Esophagus muscularis mucosa (tissue), 4 donors: ENCODE measurements at regions not wholly inside any gene's neighbourhood (a gene's known extent, or its start where the extent isn't known, plus 50 kb on each side); places are given as distances from the start of the nearest gene placed in this dataset.
"Not testable (repeated sequence)": the region's sequence is repeated elsewhere in the genome, so short reads cannot be mapped to it uniquely, and the experiment has no call there.

Source experiments
- DNase-seq: peaks from one replicate; pipeline ENCODE4 v3.0.0-alpha.2; 2017; ENCODE audit errors: extremely low spot score
- H3K27ac ChIP-seq, 4 donors: fragments of 200-600 bp; sonication (generic); replicated peaks in 1 of 4; 1 replicate in 3 of 4; 2 replicates in 1 of 4; pipeline ENCODE4 v1.5.1; 2016 to 2019; ENCODE audit warnings: mild to moderate bottlenecking in 1 of 4
- H3K27me3 ChIP-seq, 4 donors: fragments of 200-600 bp; sonication (generic); one replicate each; pipeline versions ENCODE4 v1.5.1 to v1.6.0; 2016 to 2019
- H3K36me3 ChIP-seq, 4 donors: fragments of 200-600 bp; sonication (generic); one replicate each; pipeline ENCODE4 v1.5.1; 2016 to 2019
- H3K4me1 ChIP-seq, 4 donors: fragments of 200-600 bp; sonication (generic); one replicate each; pipeline ENCODE4 v1.5.1; 2016 to 2019
- H3K4me3 ChIP-seq, 4 donors: fragments of 200-600 bp; sonication (generic); 1 replicate in 2 of 4; 2 replicates in 2 of 4; pipeline ENCODE4 v1.5.1; 2016 to 2019; ENCODE audit warnings: mild to moderate bottlenecking in 4 of 4, moderate library complexity in 1 of 4
- H3K9me3 ChIP-seq, 4 donors: fragments of 200-600 bp; sonication (generic); 1 replicate in 3 of 4; 2 replicates in 1 of 4; pipeline ENCODE4 v1.5.1; 2016 to 2019
- EP300 ChIP-seq: sonication (generic); formaldehyde crosslinking; IDR thresholded peaks from one replicate; pipeline ENCODE4 v1.6.1; 2017; ENCODE audit warnings: antibody characterized with exemption
- POLR2A ChIP-seq: fragments of 450-650 bp; IDR thresholded peaks from one replicate; pipeline ENCODE4 v1.6.1; 2017; ENCODE audit warnings: antibody characterized with exemption, moderate library complexity, mild to moderate bottlenecking, low read depth
- POLR2AphosphoS5 ChIP-seq, 2 donors: sonication (generic); formaldehyde crosslinking; IDR thresholded peaks; one replicate each; pipeline ENCODE4 v1.6.1; 2017; ENCODE audit warnings: antibody characterized with exemption in 2 of 2
- WGBS: methylation state at CpG from one replicate; pipeline ENCODE4 v1.1.5; 2018; 5-methylcytosine and 5-hydroxymethylcytosine counted together
- intact Hi-C: fragments of 100-400 bp; cut with DNase I; formaldehyde crosslinking; loops from one replicate; pipeline ENCODE4 v1.15.1; 2023
- TF ChIP-seq, protein P1 (sequence below), 3 experiments: fragments of 200-600 bp in 2 of 3; fragments of 450-650 bp in 1 of 3; sonication (generic) in 2 of 3; IDR thresholded peaks; one replicate each; pipeline ENCODE4 v1.5.1; 2017 to 2019; ENCODE audit warnings: antibody characterized with exemption in 3 of 3, mild to moderate bottlenecking in 2 of 3, moderate library complexity in 1 of 3

DNA sequence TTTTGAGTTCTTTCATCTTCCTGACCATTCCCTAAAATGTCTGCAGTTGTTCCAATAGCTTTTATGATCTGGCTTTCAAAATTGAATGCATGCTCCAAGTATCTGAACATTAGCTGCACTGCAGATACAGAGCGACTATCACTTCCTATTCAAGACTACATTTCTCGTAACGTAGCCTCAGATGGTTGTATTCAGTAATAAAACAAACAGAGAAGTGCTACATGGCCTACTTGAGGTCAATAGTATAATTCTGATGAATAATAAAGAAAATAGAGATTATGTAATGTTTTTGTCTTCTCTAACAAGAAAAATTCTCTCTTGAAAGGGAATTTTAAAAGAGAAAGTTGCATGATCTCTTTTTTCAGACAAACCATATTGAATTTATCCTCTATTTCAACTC lies 333.9 kb upstream of the IRAK1BP1 start:
- Histone ChIP-seq H3K9me3 (no peaks in the 10 kb centered on the region), H3K4me3 (no peak overlapping the region), H3K27me3 (no peaks in the 10 kb centered on the region), H3K27ac (no peak overlapping the region), H3K4me1 (no peaks in the 10 kb centered on the region), H3K36me3 (no peaks in the 10 kb centered on the region)
- DNase-seq = no peak
- no peak for TF ChIP-seq EP300
- TF ChIP-seq POLR2AphosphoS5 (IDR thresholded peaks at IDR 0.05) = no peak
- no peak for TF ChIP-seq POLR2A
- TF ChIP-seq, protein P1, sequence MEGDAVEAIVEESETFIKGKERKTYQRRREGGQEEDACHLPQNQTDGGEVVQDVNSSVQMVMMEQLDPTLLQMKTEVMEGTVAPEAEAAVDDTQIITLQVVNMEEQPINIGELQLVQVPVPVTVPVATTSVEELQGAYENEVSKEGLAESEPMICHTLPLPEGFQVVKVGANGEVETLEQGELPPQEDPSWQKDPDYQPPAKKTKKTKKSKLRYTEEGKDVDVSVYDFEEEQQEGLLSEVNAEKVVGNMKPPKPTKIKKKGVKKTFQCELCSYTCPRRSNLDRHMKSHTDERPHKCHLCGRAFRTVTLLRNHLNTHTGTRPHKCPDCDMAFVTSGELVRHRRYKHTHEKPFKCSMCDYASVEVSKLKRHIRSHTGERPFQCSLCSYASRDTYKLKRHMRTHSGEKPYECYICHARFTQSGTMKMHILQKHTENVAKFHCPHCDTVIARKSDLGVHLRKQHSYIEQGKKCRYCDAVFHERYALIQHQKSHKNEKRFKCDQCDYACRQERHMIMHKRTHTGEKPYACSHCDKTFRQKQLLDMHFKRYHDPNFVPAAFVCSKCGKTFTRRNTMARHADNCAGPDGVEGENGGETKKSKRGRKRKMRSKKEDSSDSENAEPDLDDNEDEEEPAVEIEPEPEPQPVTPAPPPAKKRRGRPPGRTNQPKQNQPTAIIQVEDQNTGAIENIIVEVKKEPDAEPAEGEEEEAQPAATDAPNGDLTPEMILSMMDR (IDR thresholded peaks at IDR 0.05) = no peak
- intact Hi-C loops = no loop called here
- WGBS = 76% methylated on average over 3 of the region's 3 CpGs

DNA sequence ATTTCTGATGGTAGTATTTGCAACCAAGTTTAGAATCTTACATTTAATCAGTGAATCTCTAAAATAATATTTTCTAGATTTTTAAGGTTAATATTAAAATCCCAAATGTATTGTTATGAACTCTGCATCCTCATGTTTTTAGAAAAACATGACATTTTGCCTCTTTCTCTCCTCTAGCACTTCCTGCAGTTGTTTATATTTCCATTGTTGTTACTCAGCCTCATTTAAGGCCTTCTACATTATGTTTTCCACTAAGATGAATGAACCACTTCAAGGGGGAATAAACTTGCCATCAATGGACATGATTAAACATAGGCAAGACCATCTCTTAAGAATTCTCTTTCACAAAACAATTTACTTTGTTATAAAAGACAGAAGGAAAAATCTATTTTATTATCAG lies 333.5 kb upstream of the IRAK1BP1 start:
- no peak overlapping the region for H3K4me3 ChIP-seq

DNA sequence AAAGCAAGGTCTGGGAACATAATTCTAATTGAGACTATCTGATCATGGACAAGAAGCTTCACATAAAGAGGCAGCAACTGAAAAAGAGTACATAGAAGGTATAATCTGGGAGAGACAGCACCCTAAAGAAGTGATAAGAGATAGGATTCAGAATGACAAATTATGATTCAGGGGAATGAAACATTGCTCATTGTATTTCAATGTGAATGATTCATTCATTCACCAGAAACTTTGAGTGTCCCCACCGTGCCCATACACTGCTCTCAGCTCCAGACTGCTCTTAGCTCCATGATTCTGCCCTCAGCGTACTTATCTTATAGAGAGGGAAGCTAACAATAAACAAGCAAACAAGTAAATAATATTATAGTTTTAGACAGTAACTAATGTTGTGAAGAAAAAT lies 329.3 kb upstream of the IRAK1BP1 start:
- Histone ChIP-seq H3K27me3 (no peaks in the 10 kb centered on the region), H3K4me1 (no peaks in the 10 kb centered on the region), H3K27ac (no peak overlapping the region), H3K9me3 (no peaks in the 10 kb centered on the region), H3K36me3 (no peaks in the 10 kb centered on the region), H3K4me3 (no peak overlapping the region)
- no peak for DNase-seq
- intact Hi-C loops = no loop called here
- TF ChIP-seq, protein P1 (IDR thresholded peaks at IDR 0.05) = no peak
- TF ChIP-seq POLR2A = no peak
- no peak for TF ChIP-seq POLR2AphosphoS5 (IDR thresholded peaks at IDR 0.05)
- no peak for TF ChIP-seq EP300
- WGBS = 88% methylated on average over 2 of the region's 2 CpGs

More for the DNA sequence above, 333.5 kb upstream of the IRAK1BP1 start:
- intact Hi-C loops = no loop called here
- H3K9me3 ChIP-seq = no peaks in the 10 kb centered on the region
- H3K36me3 ChIP-seq = no peaks in the 10 kb centered on the region
- TF ChIP-seq, protein P1 (IDR thresholded peaks at IDR 0.05) = no peak
- no peaks in the 10 kb centered on the region for H3K27me3 ChIP-seq
- no peak overlapping the region for H3K27ac ChIP-seq
- no peak for DNase-seq
- H3K4me1 ChIP-seq = no peaks in the 10 kb centered on the region

DNA sequence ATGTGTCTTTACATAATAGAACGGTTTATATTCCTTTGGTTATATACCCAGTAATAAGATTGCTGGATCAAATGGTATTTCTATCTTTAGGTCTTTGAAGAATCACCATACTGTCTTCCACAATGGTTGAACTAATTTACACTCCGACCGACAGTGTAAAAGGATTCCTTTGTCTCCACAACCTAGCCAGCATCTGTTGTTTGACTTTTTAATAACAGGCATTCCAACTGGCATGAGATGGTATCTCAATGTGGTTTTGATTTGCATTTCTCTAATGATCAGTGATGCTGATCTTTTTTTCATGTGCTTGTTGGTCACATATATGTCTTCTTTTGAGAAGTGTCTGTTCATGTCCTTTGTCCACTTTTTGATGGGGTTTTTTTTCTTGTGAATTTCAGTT lies 319.7 kb upstream of the IRAK1BP1 start:
- not testable (repeated sequence) for DNase-seq
- 88% methylated on average over 3 of the region's 3 CpGs for WGBS

DNA sequence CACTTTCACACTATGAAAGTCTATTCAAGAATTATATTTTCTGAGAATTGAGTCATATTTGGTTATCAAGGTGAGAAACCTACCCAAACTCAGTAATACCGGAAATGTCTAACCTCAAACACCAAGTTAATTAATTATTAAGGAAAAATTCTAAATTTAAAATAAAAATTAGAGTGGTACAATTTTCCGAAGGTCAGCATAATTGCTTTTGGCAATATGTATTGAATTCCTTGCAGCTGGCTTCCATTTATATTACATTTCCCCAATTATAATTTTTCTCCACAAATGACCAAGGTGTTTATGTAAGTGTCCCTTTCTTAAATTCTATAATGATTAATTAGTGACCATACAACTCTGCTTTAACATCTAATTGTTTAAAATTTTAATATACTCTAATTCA lies 316.0 kb upstream of the IRAK1BP1 start:
- no peak overlapping the region for H3K4me3 ChIP-seq
- WGBS = 79% methylated on average over 2 of the region's 2 CpGs
- H3K27me3 ChIP-seq = no peaks in the 10 kb centered on the region
- no peak for DNase-seq
- no peaks in the 10 kb centered on the region for H3K4me1 ChIP-seq
- no peaks in the 10 kb centered on the region for H3K36me3 ChIP-seq
- H3K27ac ChIP-seq = no peak overlapping the region
- no peak for TF ChIP-seq POLR2A
- peaks cover 0 to 12% (median 4%) of the 10 kb centered on the region in 4 donors for H3K9me3 ChIP-seq
- intact Hi-C loops = no loop called here

More for the DNA sequence above, 319.7 kb upstream of the IRAK1BP1 start:
- intact Hi-C loops, H3K27me3 ChIP-seq, H3K36me3 ChIP-seq, H3K4me3 ChIP-seq, H3K4me1 ChIP-seq, H3K9me3 ChIP-seq, H3K27ac ChIP-seq: not testable (repeated sequence)

DNA sequence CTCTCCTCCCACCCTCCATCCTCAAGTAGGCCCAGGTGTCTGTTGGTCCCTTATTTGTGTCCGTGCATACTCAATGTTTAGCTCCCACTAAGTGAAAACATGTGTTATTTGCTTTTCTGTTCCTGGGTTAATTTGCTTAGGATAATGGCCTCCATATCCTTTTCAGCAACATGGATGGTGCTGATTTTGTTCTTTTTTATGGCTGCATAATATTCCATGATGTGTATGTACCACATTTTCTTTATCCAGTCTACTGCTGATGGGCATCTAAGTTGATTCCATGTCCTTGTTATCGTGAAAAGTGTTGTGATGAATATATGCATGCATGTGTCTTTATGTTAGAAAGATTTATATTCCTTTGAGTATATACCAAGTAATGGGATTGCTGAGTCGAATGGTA lies 314.9 kb upstream of the IRAK1BP1 start:
- no peaks in the 10 kb centered on the region for H3K27me3 ChIP-seq
- no peak for DNase-seq
- no peaks in the 10 kb centered on the region for H3K4me1 ChIP-seq
- H3K9me3 ChIP-seq = peaks cover 0 to 17% (median 7%) of the 10 kb centered on the region in 4 donors
- WGBS = 91% methylated on average over 3 of the region's 3 CpGs
- intact Hi-C loops = no loop called here
- TF ChIP-seq POLR2AphosphoS5 (IDR thresholded peaks at IDR 0.05) (no peak), POLR2A (no peak), EP300 (no peak)
- TF ChIP-seq, protein P1 (IDR thresholded peaks at IDR 0.05) = no peak
- no peaks in the 10 kb centered on the region for H3K36me3 ChIP-seq
- H3K27ac ChIP-seq = no peak overlapping the region
- no peak overlapping the region for H3K4me3 ChIP-seq
